Activated CD4-positive, alpha-beta T cell treated with anti-CD3 and anti-CD28 coated beads for 36 hours (primary cell): ENCODE measurements at regions not wholly inside any gene's neighbourhood (a gene's known extent, or its start where the extent isn't known, plus 50 kb on each side); places are given as distances from the start of the nearest gene placed in this dataset.

Source experiments
- ATAC-seq: fragments of 200-7000 bp; cut with Tn5 transposase; one replicate; pipeline ENCODE4 v1.10.0; 2021; ENCODE audit warnings: mild to moderate bottlenecking, moderate library complexity
- CTCF ChIA-PET: fragments of 350-600 bp; sonication (Branson Sonifier 250); formaldehyde crosslinking; loops from one replicate; lab custom pipeline; 2021; ENCODE audit warnings: antibody characterized with exemption; lab: Charles Lee
- POLR2A ChIA-PET: fragments of 350-600 bp; sonication (Branson Sonifier 250); formaldehyde crosslinking; loops from one replicate; lab custom pipeline; 2021; ENCODE audit warnings: antibody characterized with exemption, inconsistent platforms; lab: Charles Lee
- DNase-seq: peaks from one replicate; pipeline ENCODE4 v3.0.0-alpha.2; 2020
- H3K27ac Mint-ChIP-seq: one replicate; pipeline ENCODE4 v1.8.0; 2021; ENCODE audit warnings: mixed read lengths
- H3K27me3 Mint-ChIP-seq: one replicate; pipeline ENCODE4 v1.8.0; 2021; ENCODE audit warnings: mixed read lengths
- H3K36me3 Mint-ChIP-seq: one replicate; pipeline ENCODE4 v1.8.0; 2021; ENCODE audit warnings: low read depth, mixed read lengths
- H3K4me1 Mint-ChIP-seq: one replicate; pipeline ENCODE4 v1.8.0; 2021; ENCODE audit warnings: mixed read lengths
- H3K4me3 Mint-ChIP-seq: one replicate; pipeline ENCODE4 v1.8.0; 2021; ENCODE audit warnings: mild to moderate bottlenecking, moderate library complexity, mixed read lengths
- H3K9me3 Mint-ChIP-seq: one replicate; pipeline ENCODE4 v1.8.0; 2021; ENCODE audit warnings: low read depth, mixed read lengths
- intact Hi-C, 2 experiments: fragments of 100-400 bp; cut with DNase I in 1 of 2; cut with micrococcal nuclease in 1 of 2; formaldehyde crosslinking; loops; one replicate each; pipeline versions ENCODE4 v1.14.2 to v1.15.1; 2022 to 2024; cut with DNase I, micrococcal nuclease

DNA sequence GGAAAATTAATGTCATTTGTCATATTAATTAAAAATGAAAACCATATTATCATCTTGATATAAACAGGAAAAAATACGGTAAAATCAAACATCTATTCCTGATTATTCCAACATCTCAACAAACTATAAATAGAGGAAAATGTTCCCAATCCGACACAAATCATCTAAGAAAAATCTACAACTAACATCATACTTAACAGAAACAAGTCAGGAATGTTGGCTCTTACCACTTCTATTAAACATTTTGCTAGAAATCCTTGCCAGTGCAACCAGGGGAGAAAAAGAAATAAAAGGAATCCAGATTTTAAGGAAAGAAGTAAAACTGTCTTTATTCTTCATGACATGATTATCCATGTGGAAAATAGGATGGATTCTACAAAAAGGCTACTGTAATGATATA, 77.0 kb upstream of the IRF2BP2 start:
- no peaks in the 10 kb centered on the region for H3K4me1 Mint-ChIP-seq
- no peak overlapping the region for H3K27ac Mint-ChIP-seq
- no peak for ATAC-seq

DNA sequence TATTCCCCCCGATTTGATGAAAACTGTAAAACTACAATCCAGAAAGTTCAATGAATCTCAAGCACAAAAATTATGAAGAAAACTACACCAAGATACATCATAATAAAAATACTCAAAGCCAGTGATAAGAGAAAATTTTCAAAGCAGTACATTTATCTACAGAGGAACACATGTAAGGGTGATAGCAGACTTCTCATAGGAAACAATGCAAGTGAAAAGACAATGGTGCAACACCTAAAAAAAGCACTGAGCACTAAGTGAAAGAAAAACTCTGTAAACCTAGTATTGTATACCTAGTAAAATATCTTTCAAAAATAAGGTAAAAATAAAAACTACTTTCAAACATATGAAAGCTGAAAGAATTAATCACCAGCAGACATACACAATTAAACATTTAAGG, 76.1 kb upstream of the IRF2BP2 start:
- Mint-ChIP-seq H3K27me3 (no peaks in the 10 kb centered on the region), H3K4me1 (no peaks in the 10 kb centered on the region), H3K4me3 (no peak overlapping the region), H3K36me3 (no peaks in the 10 kb centered on the region), H3K9me3 (peaks cover 6% of the 10 kb centered on the region), H3K27ac (no peak overlapping the region)
- ChIA-PET CTCF (no interaction called here), POLR2A (no interaction called here)
- intact Hi-C loops, result no loop called here
- DNase-seq (no peak), ATAC-seq (no peak)

More for the DNA sequence above, 77.0 kb upstream of the IRF2BP2 start:
- Mint-ChIP-seq H3K9me3 (peaks cover 6% of the 10 kb centered on the region), H3K4me3 (no peak overlapping the region), H3K36me3 (no peaks in the 10 kb centered on the region), H3K27me3 (no peaks in the 10 kb centered on the region)
- POLR2A ChIA-PET, result no interaction called here
- intact Hi-C loops, result no loop called here
- DNase-seq, result no peak
- CTCF ChIA-PET, result no interaction called here

DNA sequence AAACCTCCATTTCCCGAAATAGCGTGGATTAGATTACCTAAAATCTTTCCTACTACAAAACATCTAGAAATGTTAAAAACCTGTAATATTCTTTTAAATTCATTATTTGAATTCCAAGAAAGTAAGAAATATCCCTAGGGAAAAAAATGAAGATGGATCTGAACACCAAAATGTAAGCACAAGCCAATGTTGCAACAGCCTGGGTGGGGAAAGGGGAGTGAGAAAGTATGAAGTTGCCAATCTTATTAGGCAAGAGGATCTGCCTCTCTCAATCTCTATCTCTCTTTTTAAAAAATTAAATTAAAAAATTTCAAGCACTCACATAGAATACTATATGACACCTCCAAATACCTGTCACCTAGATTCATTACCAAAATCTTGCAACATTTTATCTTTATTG, 74.9 kb upstream of the IRF2BP2 start:
- ChIA-PET CTCF (no interaction called here), POLR2A (interaction anchor here (0.6 kb wide), 1 partner anchor 72 kb away, joined by 3 read pairs; no protein-coding TSS in a partner anchor)
- no peaks in the 10 kb centered on the region for H3K36me3 Mint-ChIP-seq
- H3K4me3 Mint-ChIP-seq, result no peak overlapping the region
- intact Hi-C loops, result loop anchor here in 1 of 2 experiments (5.0 kb wide), 1 partner anchor 37 kb away; no protein-coding TSS in a partner anchor
- DNase-seq, result no peak
- H3K9me3 Mint-ChIP-seq, result peaks cover 6% of the 10 kb centered on the region
- no peak for ATAC-seq
- no peaks in the 10 kb centered on the region for H3K27me3 Mint-ChIP-seq
- H3K4me1 Mint-ChIP-seq, result no peaks in the 10 kb centered on the region
- no peak overlapping the region for H3K27ac Mint-ChIP-seq

DNA sequence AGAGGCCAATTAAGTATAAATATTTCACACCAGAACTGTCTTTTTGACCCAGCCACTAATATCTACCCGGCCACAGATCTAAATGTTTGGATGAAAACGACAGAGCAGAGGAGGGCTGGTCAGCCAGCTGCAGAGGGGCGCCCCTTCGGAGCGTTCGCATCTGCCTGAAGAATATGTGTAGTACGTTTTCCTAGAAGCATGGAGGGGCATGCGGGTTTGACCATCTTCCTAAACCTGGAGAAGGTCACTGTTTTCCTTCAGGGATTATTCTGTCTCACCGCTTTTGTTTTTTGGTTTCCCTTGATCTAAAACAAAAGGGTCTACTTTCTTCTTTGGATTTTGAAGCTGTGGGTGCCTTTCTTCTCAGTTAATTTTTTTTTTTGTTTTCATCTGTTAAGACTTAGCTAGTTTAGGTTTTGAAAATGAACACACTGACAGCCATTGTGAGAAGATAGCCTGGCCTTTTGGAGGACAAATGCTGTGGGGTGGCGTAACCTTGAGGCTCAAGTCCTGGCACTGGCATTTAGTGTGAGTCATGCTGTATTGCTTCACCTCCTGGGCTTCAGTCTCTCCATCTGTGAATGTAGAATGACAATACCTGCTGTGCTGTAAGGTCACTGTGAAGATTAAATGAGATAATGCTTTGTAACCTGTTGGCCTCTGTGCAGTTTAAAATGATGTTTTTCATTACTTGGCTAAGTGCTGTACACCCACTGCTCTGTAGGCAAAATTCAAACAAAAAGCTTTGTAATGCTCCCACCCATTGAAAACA, 74.1 kb upstream of the IRF2BP2 start:
- Mint-ChIP-seq H3K9me3 (peaks cover 6% of the 10 kb centered on the region), H3K27me3 (no peaks in the 10 kb centered on the region), H3K4me1 (no peaks in the 10 kb centered on the region), H3K4me3 (no peak overlapping the region), H3K36me3 (no peaks in the 10 kb centered on the region), H3K27ac (no peak overlapping the region)
- ChIA-PET POLR2A (interaction anchor here (0.6 kb wide), 1 partner anchor 71 kb away, joined by 3 read pairs; no protein-coding TSS in a partner anchor), CTCF (no interaction called here)
- ATAC-seq (no peak), DNase-seq (no peak)
- intact Hi-C loops, result loop anchor here in 1 of 2 experiments (5.0 kb wide), 1 partner anchor 38 kb away; no protein-coding TSS in a partner anchor

DNA sequence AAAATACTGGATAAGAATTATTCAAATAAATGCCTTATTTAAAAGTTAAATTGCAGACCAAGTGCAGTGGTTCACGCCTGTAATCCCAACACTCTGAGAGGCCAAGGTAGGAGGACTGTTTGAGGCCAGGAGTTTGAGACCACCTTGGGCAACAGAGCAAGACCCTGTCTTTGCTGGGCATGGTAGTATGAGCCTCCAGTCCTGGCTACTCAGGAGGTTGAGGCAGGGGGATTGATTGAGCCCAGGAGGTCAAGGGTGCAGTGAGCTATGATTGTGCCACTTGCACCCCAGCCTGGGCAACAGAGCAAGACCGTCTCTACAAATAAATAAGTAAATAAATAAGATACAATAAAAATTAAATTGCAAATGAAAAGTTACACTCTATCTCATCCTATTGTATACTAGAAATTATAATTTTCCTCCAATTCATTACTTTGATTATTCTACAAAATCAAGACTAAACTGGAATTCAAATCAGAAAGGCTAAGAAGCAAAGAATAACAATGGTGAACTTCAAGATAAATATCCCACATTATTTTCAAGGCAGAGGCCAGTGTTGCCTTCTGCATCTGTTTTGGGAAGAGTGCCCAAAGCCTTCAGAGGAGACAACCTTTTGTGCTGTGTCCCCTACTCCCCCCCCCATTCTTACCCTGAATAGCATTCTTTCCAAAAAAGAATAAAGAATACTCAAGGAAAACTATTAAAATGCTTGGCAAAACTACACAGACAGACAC, 73.3 kb upstream of the IRF2BP2 start:
- Mint-ChIP-seq H3K36me3 (no peaks in the 10 kb centered on the region), H3K9me3 (peaks cover 6% of the 10 kb centered on the region), H3K27me3 (no peaks in the 10 kb centered on the region), H3K4me3 (no peak overlapping the region), H3K27ac (no peak overlapping the region), H3K4me1 (no peaks in the 10 kb centered on the region)
- DNase-seq (no peak), ATAC-seq (no peak)
- intact Hi-C loops, result loop anchor here in 1 of 2 experiments (5.0 kb wide), 1 partner anchor 39 kb away; no protein-coding TSS in a partner anchor
- CTCF ChIA-PET, result interaction anchor here (0.5 kb wide), 1 partner anchor 419 kb away, joined by 3 read pairs; no protein-coding TSS in a partner anchor
- POLR2A ChIA-PET, result no interaction called here

DNA sequence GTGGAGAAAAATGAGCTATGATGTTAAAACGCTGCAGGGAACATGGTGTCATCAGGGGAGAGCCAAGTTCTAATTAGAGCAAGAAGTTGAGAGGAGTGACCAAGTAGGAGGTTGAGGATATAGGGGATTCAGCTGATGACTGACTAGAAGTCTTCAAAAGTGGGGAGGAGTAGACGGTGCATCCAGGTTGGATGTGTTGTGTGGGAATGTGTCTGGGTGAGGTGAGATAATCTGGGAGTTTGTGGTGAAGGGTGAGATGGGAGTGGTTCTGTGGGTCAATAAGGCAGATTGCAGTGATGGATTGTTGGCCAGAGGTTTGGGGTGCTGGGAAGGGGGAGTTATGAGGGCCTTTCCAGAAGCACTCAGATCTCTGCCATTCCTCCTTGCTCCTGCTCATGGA, 72.0 kb upstream of the IRF2BP2 start:
- DNase-seq (no peak), ATAC-seq (no peak)
- Mint-ChIP-seq H3K27ac (no peak overlapping the region), H3K27me3 (no peaks in the 10 kb centered on the region), H3K9me3 (peaks cover 6% of the 10 kb centered on the region), H3K4me3 (no peak overlapping the region), H3K4me1 (no peaks in the 10 kb centered on the region), H3K36me3 (no peaks in the 10 kb centered on the region)
- POLR2A ChIA-PET, result no interaction called here
- intact Hi-C loops, result loop anchor here in 1 of 2 experiments (5.0 kb wide), 1 partner anchor 40 kb away; no protein-coding TSS in a partner anchor
- CTCF ChIA-PET, result no interaction called here

DNA sequence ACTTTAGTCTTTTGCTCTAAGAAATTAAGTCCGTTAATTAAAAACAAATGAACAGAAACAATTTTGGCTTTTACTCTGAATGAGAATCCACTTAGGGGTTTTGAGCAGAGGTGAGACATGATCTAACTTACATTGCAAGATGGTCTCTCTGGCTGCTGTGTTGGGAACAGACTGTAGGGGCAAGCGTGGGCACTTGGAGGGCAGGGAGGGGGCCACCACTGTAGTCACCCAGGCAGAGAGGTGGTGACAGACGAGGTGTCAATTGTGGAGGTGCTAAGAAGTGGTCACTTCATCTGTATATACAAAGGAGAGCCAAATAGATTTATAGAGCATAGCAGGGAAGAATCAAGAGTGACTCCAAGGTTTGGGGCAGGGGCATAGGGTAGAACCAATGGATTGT, 71.1 kb upstream of the IRF2BP2 start:
- H3K27me3 Mint-ChIP-seq, result no peaks in the 10 kb centered on the region
- H3K36me3 Mint-ChIP-seq, result no peaks in the 10 kb centered on the region
- CTCF ChIA-PET, result interaction anchor here (0.6 kb wide), 1 partner anchor 471 kb away, joined by 3 read pairs; no protein-coding TSS in a partner anchor
- intact Hi-C loops, result loop anchor here in 1 of 2 experiments (5.0 kb wide), 1 partner anchor 41 kb away; no protein-coding TSS in a partner anchor
- peaks cover 6% of the 10 kb centered on the region for H3K9me3 Mint-ChIP-seq
- DNase-seq (no peak), ATAC-seq (no peak)
- no peak overlapping the region for H3K4me3 Mint-ChIP-seq
- POLR2A ChIA-PET, result no interaction called here
- H3K4me1 Mint-ChIP-seq, result peaks cover 5% of the 10 kb centered on the region
- H3K27ac Mint-ChIP-seq, result no peak overlapping the region

DNA sequence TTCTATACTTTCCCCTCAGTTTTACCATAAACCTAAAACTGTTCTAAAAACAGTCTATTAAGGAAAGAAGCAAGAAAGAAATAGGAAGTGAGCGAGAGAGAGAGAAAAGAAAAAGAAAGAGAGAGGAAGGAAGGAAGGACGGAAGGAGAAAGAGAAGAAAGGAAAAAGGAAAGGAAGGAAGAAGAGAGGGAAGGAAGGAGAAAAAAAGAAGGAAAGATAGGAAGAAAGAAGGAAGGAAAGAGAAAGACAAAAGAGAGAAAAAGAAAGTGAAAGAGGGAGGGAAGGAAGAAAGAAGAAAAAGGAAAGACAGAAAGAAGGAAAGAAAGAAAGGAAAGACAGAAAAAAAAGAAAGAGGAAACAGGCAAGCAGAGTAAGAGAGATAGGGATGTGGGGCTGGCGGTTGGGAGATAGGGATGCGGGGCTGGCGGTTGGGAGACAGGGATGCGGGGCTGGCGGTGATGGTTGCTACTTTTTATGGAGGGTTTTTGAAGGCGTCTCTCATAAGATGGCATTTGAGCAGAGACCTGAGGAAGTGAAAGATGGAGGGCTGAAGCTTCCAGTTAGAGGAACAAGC, 70.4 kb upstream of the IRF2BP2 start:
- ChIA-PET POLR2A (no interaction called here), CTCF (interaction anchor here (0.6 kb wide), 1 partner anchor 472 kb away, joined by 3 read pairs; no protein-coding TSS in a partner anchor)
- Mint-ChIP-seq H3K27ac (no peak overlapping the region), H3K36me3 (no peaks in the 10 kb centered on the region), H3K4me1 (peaks cover 12% of the 10 kb centered on the region), H3K9me3 (peaks cover 2% of the 10 kb centered on the region), H3K27me3 (no peaks in the 10 kb centered on the region), H3K4me3 (no peak overlapping the region)
- DNase-seq (no peak), ATAC-seq (no peak)
- intact Hi-C loops, result loop anchor here in 1 of 2 experiments (5.0 kb wide), 1 partner anchor 42 kb away; no protein-coding TSS in a partner anchor

DNA sequence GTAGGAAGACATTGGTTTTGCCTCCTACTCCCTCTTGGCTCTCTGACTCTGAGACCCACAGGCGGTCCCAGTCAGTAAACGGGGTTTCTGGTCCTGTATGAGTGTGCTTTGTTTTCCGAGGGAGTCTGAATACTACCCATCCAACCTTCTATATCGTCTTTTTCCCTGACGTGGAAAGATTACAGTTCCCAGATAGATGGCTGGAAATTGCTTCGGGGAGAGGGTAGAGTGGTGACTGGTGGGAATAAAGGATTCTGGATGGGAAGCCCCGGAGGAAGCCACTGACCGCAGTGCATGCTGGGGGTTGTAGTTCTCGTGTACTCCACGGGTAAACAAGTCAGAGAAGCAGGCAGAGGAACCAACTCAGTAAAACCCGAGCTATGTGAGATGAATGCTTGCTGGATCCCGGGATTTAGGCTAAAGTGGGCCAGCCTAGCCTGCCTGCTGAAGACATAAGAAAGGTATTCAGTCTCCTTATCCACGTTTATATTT, 66.2 kb upstream of the IRF2BP2 start:
- DNase-seq (peak; percentile 79), ATAC-seq (peak; percentile 94)
- ChIA-PET POLR2A (no interaction called here), CTCF (interaction anchor here (0.6 kb wide), 1 partner anchor 97 kb away, joined by 3 read pairs; no protein-coding TSS in a partner anchor)
- Mint-ChIP-seq H3K27me3 (no peaks in the 10 kb centered on the region), H3K9me3 (no peaks in the 10 kb centered on the region), H3K27ac (peak overlapping the region; percentile 65), H3K36me3 (no peaks in the 10 kb centered on the region), H3K4me1 (peaks cover 16% of the 10 kb centered on the region), H3K4me3 (peak overlapping the region; percentile 67)
- intact Hi-C loops, result loop anchor here in 1 of 2 experiments (5.0 kb wide), 1 partner anchor 64 kb away; the partner anchor contains the start of gene IRF2BP2

- POLR2A ChIA-PET, result no interaction called here
- Mint-ChIP-seq H3K27me3 (no peaks in the 10 kb centered on the region), H3K4me1 (peaks cover 17% of the 10 kb centered on the region), H3K27ac (no peak overlapping the region), H3K36me3 (no peaks in the 10 kb centered on the region), H3K9me3 (no peaks in the 10 kb centered on the region), H3K4me3 (peak overlapping the region; percentile 67)
- no peak for DNase-seq
- intact Hi-C loops, result loop anchor here in 1 of 2 experiments (5.0 kb wide), 1 partner anchor 63 kb away; the partner anchor contains the start of gene IRF2BP2
- no peak for ATAC-seq
- CTCF ChIA-PET, result no interaction called here
These were observed 65.6 kb upstream of the IRF2BP2 start for GRCh38 chr1:234675572-234675971.

GRCh38 chr1:234675006-234675405, 65.0 kb upstream of the IRF2BP2 start:
- Mint-ChIP-seq H3K4me1 (peaks cover 17% of the 10 kb centered on the region), H3K27me3 (no peaks in the 10 kb centered on the region), H3K4me3 (no peak overlapping the region), H3K36me3 (no peaks in the 10 kb centered on the region), H3K27ac (no peak overlapping the region), H3K9me3 (no peaks in the 10 kb centered on the region)
- ChIA-PET CTCF (no interaction called here), POLR2A (no interaction called here)
- intact Hi-C loops, result loop anchor here in 1 of 2 experiments (5.0 kb wide), 1 partner anchor 63 kb away; the partner anchor contains the start of gene IRF2BP2
- ATAC-seq, result no peak
- no peak for DNase-seq
